ENCODE measurements at regions not wholly inside any gene's neighbourhood (a gene's known extent, or its start where the extent isn't known, plus 50 kb on each side); places are given as distances from the start of the nearest gene placed in this dataset.

GRCh38 chr14:101119830-101120571 is 216.5 kb upstream of the RTL1 start:
- TF ChIP-seq POLR2AphosphoS5 (IDR thresholded peaks at IDR 0.05; ENCODE audit: low read depth, low read length) (no peak), POLR2A (IDR thresholded peaks at IDR 0.05; ENCODE audit: low read depth, low read length) (no peak), TAF1 (IDR thresholded peaks at IDR 0.05; ENCODE audit: borderline replicate concordance, low read depth, low read length) (no peak)

Data from GM12892 (cell line).